MCF 10A (cell line): ENCODE measurements at regions not wholly inside any gene's neighbourhood (a gene's known extent, or its start where the extent isn't known, plus 50 kb on each side); places are given as distances from the start of the nearest gene placed in this dataset.

ENCODE experiments used
- BruUV-seq: library from RNA; stranded (reverse); fragments of 400-500 nt; replicated peaks from 2 replicates; lab custom pipeline; 2021; lab: Mats Ljungman, UMichigan
- CTCF ChIA-PET: fragments of 300-600 bp; sonication (Branson Sonifier 250); formaldehyde crosslinking; extraction: SDS; loops from one replicate; lab custom pipeline; 2021; ENCODE audit warnings: antibody characterized with exemption, inconsistent platforms; lab: Yijun Ruan, JAX
- POLR2A ChIA-PET: fragments of 300-600, 350-650 bp; sonication (Branson Sonifier 250); formaldehyde crosslinking; extraction: SDS; loops from one replicate; lab custom pipeline; 2020; ENCODE audit warnings: antibody characterized with exemption, inconsistent platforms; lab: Yijun Ruan, JAX
- DNase-seq: peaks from one replicate; pipeline ENCODE4 v3.0.0-alpha.2; 2018; ENCODE audit not compliant: unreplicated experiment
- H3K27ac Mint-ChIP-seq: one replicate; pipeline ENCODE4 v1.8.0; 2022; ENCODE audit warnings: mild to moderate bottlenecking, low read depth, mixed read lengths; ENCODE audit not compliant: unreplicated experiment
- H3K27me3 Mint-ChIP-seq: one replicate; pipeline ENCODE4 v1.8.0; 2022; ENCODE audit warnings: mixed read lengths; ENCODE audit not compliant: insufficient read depth, unreplicated experiment
- H3K36me3 Mint-ChIP-seq: one replicate; pipeline ENCODE4 v1.8.0; 2022; ENCODE audit warnings: mild to moderate bottlenecking, moderate library complexity, mixed read lengths; ENCODE audit not compliant: insufficient read depth, unreplicated experiment
- H3K4me1 Mint-ChIP-seq: one replicate; pipeline ENCODE4 v1.8.0; 2022; ENCODE audit warnings: mixed read lengths; ENCODE audit not compliant: insufficient read depth, unreplicated experiment
- H3K4me3 Mint-ChIP-seq: one replicate; pipeline ENCODE4 v1.8.0; 2022; ENCODE audit warnings: mild to moderate bottlenecking, moderate library complexity, mixed read lengths; ENCODE audit not compliant: unreplicated experiment
- H3K9me3 Mint-ChIP-seq: one replicate; pipeline ENCODE4 v1.8.0; 2022; ENCODE audit warnings: mixed read lengths; ENCODE audit not compliant: unreplicated experiment
- CTCF ChIP-seq: fragments of 200-600 bp; IDR thresholded peaks from one replicate; pipeline ENCODE4 v1.8.0; 2022; ENCODE audit warnings: antibody characterized with exemption, mild to moderate bottlenecking; ENCODE audit not compliant: unreplicated experiment
- intact Hi-C: fragments of 100-400 bp; cut with micrococcal nuclease; formaldehyde crosslinking; loops from 2 replicates; pipeline ENCODE4 v1.14.1; 2022

- Mint-ChIP-seq H3K9me3 (no peaks in the 10 kb centered on the region), H3K27me3 (no peaks in the 10 kb centered on the region), H3K4me1 (no peaks in the 10 kb centered on the region), H3K36me3 (no peaks in the 10 kb centered on the region), H3K27ac (no peak overlapping the region), H3K4me3 (no peak overlapping the region)
- no peak for DNase-seq
- BruUV-seq, result no TSS peak
- CTCF ChIA-PET, result no interaction called here
- POLR2A ChIA-PET, result no interaction called here
- intact Hi-C loops, result no loop called here
- no peak for TF ChIP-seq CTCF
These were observed 298.3 kb downstream of the RWDD3 start for GRCh38 chr1:95532335-95532734.

GRCh38 chr1:95534985-95535384, 301.0 kb downstream of the RWDD3 start:
- BruUV-seq, result no TSS peak
- no peaks in the 10 kb centered on the region for H3K36me3 Mint-ChIP-seq
- ChIA-PET CTCF (interaction anchor here (0.6 kb wide), 1 partner anchor 28 kb away, joined by 3 read pairs; no protein-coding TSS in a partner anchor), POLR2A (interaction anchor here (0.6 kb wide), 2 partner anchors 179 to 352 kb away, joined by 3 to 5 read pairs; no protein-coding TSS in a partner anchor)
- H3K9me3 Mint-ChIP-seq, result no peaks in the 10 kb centered on the region
- no peaks in the 10 kb centered on the region for H3K4me1 Mint-ChIP-seq
- peak; percentile 17 for DNase-seq
- no peak overlapping the region for H3K27ac Mint-ChIP-seq
- no peak for TF ChIP-seq CTCF
- H3K27me3 Mint-ChIP-seq, result no peaks in the 10 kb centered on the region
- H3K4me3 Mint-ChIP-seq, result no peak overlapping the region
- intact Hi-C loops, result no loop called here

GRCh38 chr1:95535614-95536013, 301.6 kb downstream of the RWDD3 start:
- no TSS peak for BruUV-seq
- no peak for TF ChIP-seq CTCF

GRCh38 chr1:95536501-95536900, 302.5 kb downstream of the RWDD3 start:
- no peaks in the 10 kb centered on the region for H3K36me3 Mint-ChIP-seq
- H3K27me3 Mint-ChIP-seq, result no peaks in the 10 kb centered on the region
- no peaks in the 10 kb centered on the region for H3K4me1 Mint-ChIP-seq
- H3K4me3 Mint-ChIP-seq, result no peak overlapping the region
- intact Hi-C loops, result no loop called here
- H3K27ac Mint-ChIP-seq, result no peak overlapping the region
- ChIA-PET POLR2A (no interaction called here), CTCF (interaction anchor here (0.7 to 1.0 kb wide), 2 partner anchors 100 to 228 kb away, joined by 5 read pairs; no protein-coding TSS in a partner anchor)
- no peak for DNase-seq
- no peaks in the 10 kb centered on the region for H3K9me3 Mint-ChIP-seq
- BruUV-seq, result no TSS peak
- no peak for TF ChIP-seq CTCF

More at GRCh38 chr1:95535614-95536013, 301.6 kb downstream of the RWDD3 start:
- CTCF ChIA-PET, result interaction anchor here (0.7 kb wide), 1 partner anchor 101 kb away, joined by 5 read pairs; no protein-coding TSS in a partner anchor
- no peaks in the 10 kb centered on the region for H3K4me1 Mint-ChIP-seq
- DNase-seq, result no peak
- no peak overlapping the region for H3K4me3 Mint-ChIP-seq
- H3K36me3 Mint-ChIP-seq, result no peaks in the 10 kb centered on the region
- POLR2A ChIA-PET, result no interaction called here
- no peak overlapping the region for H3K27ac Mint-ChIP-seq
- intact Hi-C loops, result no loop called here
- no peaks in the 10 kb centered on the region for H3K27me3 Mint-ChIP-seq
- no peaks in the 10 kb centered on the region for H3K9me3 Mint-ChIP-seq
